WTC11 (cell line): ENCODE measurements at regions not wholly inside any gene's neighbourhood (a gene's known extent, or its start where the extent isn't known, plus 50 kb on each side); places are given as distances from the start of the nearest gene placed in this dataset.

Experiments
- ATAC-seq: fragments of 200-7000 bp; cut with Tn5 transposase; 2 replicates; pipeline ENCODE4 v1.10.0; 2021; ENCODE audit warnings: mild to moderate bottlenecking, moderate library complexity
- CTCF ChIA-PET: fragments of 300-600 bp; sonication (Branson Sonifier 250); formaldehyde crosslinking; loops from one replicate; lab custom pipeline; 2021; ENCODE audit warnings: antibody characterized with exemption; lab: Charles Lee
- POLR2A ChIA-PET: fragments of 350-600 bp; sonication (Branson Sonifier 250); formaldehyde crosslinking; loops from one replicate; lab custom pipeline; 2021; ENCODE audit warnings: antibody characterized with exemption; lab: Charles Lee
- DNase-seq: peaks from one replicate; pipeline ENCODE4 v3.0.0; 2021; ENCODE audit warnings: low spot score
- H3K27ac Mint-ChIP-seq: 2 replicates; pipeline ENCODE4 v1.8.0; 2021; ENCODE audit warnings: mixed read lengths
- H3K27me3 Mint-ChIP-seq: 2 replicates; pipeline ENCODE4 v1.8.0; 2021; ENCODE audit warnings: low read depth, mild to moderate bottlenecking, moderate library complexity, mixed read lengths
- H3K36me3 Mint-ChIP-seq: 2 replicates; pipeline ENCODE4 v1.8.0; 2021; ENCODE audit warnings: mixed read lengths
- H3K4me1 Mint-ChIP-seq: 2 replicates; pipeline ENCODE4 v1.8.0; 2022; ENCODE audit warnings: mixed read lengths
- H3K4me3 Mint-ChIP-seq: 2 replicates; pipeline ENCODE4 v1.8.0; 2021; ENCODE audit warnings: mild to moderate bottlenecking, moderate library complexity, mixed read lengths
- H3K9me3 Mint-ChIP-seq: 2 replicates; pipeline ENCODE4 v1.8.0; 2021; ENCODE audit warnings: mixed read lengths
- ATF1 ChIP-seq: sonication (generic); formaldehyde crosslinking; IDR thresholded peaks from 2 replicates; pipeline ENCODE4 v1.8.1; 2023; ENCODE audit warnings: mild to moderate bottlenecking, moderate library complexity, missing genetic modification reagents
- ATF2 ChIP-seq: sonication (generic); formaldehyde crosslinking; IDR thresholded peaks from 2 replicates; pipeline ENCODE4 v1.8.1; 2022; ENCODE audit warnings: low read depth, missing genetic modification reagents, borderline replicate concordance
- CBFB ChIP-seq: sonication (generic); formaldehyde crosslinking; IDR thresholded peaks from 2 replicates; pipeline ENCODE4 v1.8.1; 2022; ENCODE audit warnings: mild to moderate bottlenecking, low read depth, missing genetic modification reagents
- CREM ChIP-seq: sonication (generic); formaldehyde crosslinking; IDR thresholded peaks from 2 replicates; pipeline ENCODE4 v1.8.1; 2022; ENCODE audit warnings: mild to moderate bottlenecking, missing genetic modification reagents, moderate library complexity
- ELF4 ChIP-seq: sonication (generic); formaldehyde crosslinking; IDR thresholded peaks from 2 replicates; pipeline ENCODE4 v1.8.1; 2022; ENCODE audit warnings: low read depth, mild to moderate bottlenecking, moderate library complexity, missing genetic modification reagents
- FOXP1 ChIP-seq: sonication (generic); formaldehyde crosslinking; IDR thresholded peaks from 2 replicates; pipeline ENCODE4 v1.8.0; 2022; ENCODE audit warnings: missing genetic modification reagents, mild to moderate bottlenecking, moderate library complexity, borderline replicate concordance
- GRHL2 ChIP-seq: fragments of 250-450 bp; sonication (Bioruptor Pico); IDR thresholded peaks from 2 replicates; pipeline ENCODE4 v1.8.0; 2022; ENCODE audit warnings: mild to moderate bottlenecking, moderate library complexity; ENCODE audit not compliant: insufficient replicate concordance, severe bottlenecking
- GTF2I ChIP-seq: fragments of 250-450 bp; sonication (Bioruptor Pico); conservative IDR thresholded peaks from 2 replicates; pipeline ENCODE4 v1.4.0; 2021; ENCODE audit warnings: mild to moderate bottlenecking
- HMGXB4 ChIP-seq: sonication (generic); formaldehyde crosslinking; IDR thresholded peaks from 2 replicates; pipeline ENCODE4 v1.8.1; 2023; ENCODE audit warnings: mild to moderate bottlenecking, moderate library complexity, missing genetic modification reagents
- JUN ChIP-seq: sonication (generic); formaldehyde crosslinking; IDR thresholded peaks from 2 replicates; pipeline ENCODE4 v1.8.0; 2023; ENCODE audit warnings: mild to moderate bottlenecking, missing genetic modification reagents
- MYBL2 ChIP-seq: sonication (generic); formaldehyde crosslinking; IDR thresholded peaks from 2 replicates; pipeline ENCODE4 v1.8.1; 2023; ENCODE audit warnings: mild to moderate bottlenecking, moderate library complexity, missing genetic modification reagents
- NFYB ChIP-seq: sonication (generic); formaldehyde crosslinking; conservative IDR thresholded peaks from 2 replicates; pipeline ENCODE4 v1.8.0; 2022; ENCODE audit warnings: low read depth, missing genetic modification reagents
- RELA ChIP-seq: sonication (generic); formaldehyde crosslinking; IDR thresholded peaks from 2 replicates; pipeline ENCODE4 v1.8.1; 2022; ENCODE audit warnings: missing genetic modification reagents, mild to moderate bottlenecking, borderline replicate concordance
- SMAD4 ChIP-seq: sonication (generic); formaldehyde crosslinking; IDR thresholded peaks from 2 replicates; pipeline ENCODE4 v1.8.0; 2022; ENCODE audit warnings: mild to moderate bottlenecking, missing genetic modification reagents
- SP1 ChIP-seq: sonication (generic); formaldehyde crosslinking; conservative IDR thresholded peaks from 2 replicates; pipeline ENCODE4 v1.8.1; 2022; ENCODE audit warnings: missing genetic modification reagents
- TCF7 ChIP-seq: sonication (generic); formaldehyde crosslinking; IDR thresholded peaks from 2 replicates; pipeline ENCODE4 v1.8.0; 2022; ENCODE audit warnings: mild to moderate bottlenecking, low read depth, missing genetic modification reagents, moderate library complexity
- ZMAT4 ChIP-seq: fragments of 250-450 bp; sonication (Bioruptor Pico); IDR thresholded peaks from 2 replicates; pipeline ENCODE4 v1.9.0; 2021; ENCODE audit warnings: mild to moderate bottlenecking
- ZNF138 ChIP-seq: sonication (generic); formaldehyde crosslinking; conservative IDR thresholded peaks from 2 replicates; pipeline ENCODE4 v1.8.1; 2022; ENCODE audit warnings: mild to moderate bottlenecking, moderate library complexity, missing genetic modification reagents
- ZNF416 ChIP-seq: fragments of 250-450 bp; sonication (Bioruptor Pico); IDR thresholded peaks from 2 replicates; pipeline ENCODE4 v1.9.0; 2021; ENCODE audit warnings: mild to moderate bottlenecking, inconsistent platforms
- TF ChIP-seq, protein P1 (sequence below): sonication (generic); formaldehyde crosslinking; IDR thresholded peaks from 2 replicates; pipeline ENCODE4 v1.8.1; 2022; ENCODE audit warnings: mild to moderate bottlenecking, missing genetic modification reagents, moderate library complexity, borderline replicate concordance
- TF ChIP-seq, protein P2 (sequence below): fragments of 200-600 bp; IDR thresholded peaks from 2 replicates; pipeline ENCODE4 v1.8.0; 2022; ENCODE audit warnings: antibody characterized with exemption
- TF ChIP-seq, protein P3 (sequence below): sonication (generic); formaldehyde crosslinking; IDR thresholded peaks from 2 replicates; pipeline ENCODE4 v1.8.0; 2022; ENCODE audit warnings: mild to moderate bottlenecking, missing genetic modification reagents

DNA sequence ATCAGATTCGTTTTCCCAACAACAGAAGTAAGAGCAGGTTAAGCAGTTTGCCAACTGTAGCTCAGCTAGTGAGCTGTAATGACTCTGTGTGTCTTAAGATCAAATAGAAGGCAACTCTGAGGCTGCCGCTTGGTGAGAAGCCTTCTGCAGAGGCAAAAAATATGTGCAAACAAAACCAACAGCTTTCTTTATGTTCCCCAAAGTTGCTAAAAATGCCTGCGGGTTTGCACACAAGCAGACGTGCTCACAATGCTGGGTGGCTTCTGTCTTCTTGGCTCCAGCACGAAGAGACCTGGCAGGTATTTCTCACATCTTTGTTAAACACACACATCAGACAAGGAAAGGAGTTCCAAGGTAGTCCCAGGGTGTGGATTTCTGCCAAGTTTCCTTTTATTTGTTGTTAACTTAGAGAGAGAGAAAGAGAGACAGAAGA, 158.9 kb upstream of the JUN start:
- TF ChIP-seq FOXP1 (CRISPR knock-in tag) = no peak
- no peak for TF ChIP-seq CREM (CRISPR knock-in tag)
- no peak for TF ChIP-seq ZNF416 (CRISPR knock-in tag)
- TF ChIP-seq, protein P1, sequence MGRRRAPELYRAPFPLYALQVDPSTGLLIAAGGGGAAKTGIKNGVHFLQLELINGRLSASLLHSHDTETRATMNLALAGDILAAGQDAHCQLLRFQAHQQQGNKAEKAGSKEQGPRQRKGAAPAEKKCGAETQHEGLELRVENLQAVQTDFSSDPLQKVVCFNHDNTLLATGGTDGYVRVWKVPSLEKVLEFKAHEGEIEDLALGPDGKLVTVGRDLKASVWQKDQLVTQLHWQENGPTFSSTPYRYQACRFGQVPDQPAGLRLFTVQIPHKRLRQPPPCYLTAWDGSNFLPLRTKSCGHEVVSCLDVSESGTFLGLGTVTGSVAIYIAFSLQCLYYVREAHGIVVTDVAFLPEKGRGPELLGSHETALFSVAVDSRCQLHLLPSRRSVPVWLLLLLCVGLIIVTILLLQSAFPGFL (CRISPR knock-in tag) = no peak
- TF ChIP-seq, protein P2, sequence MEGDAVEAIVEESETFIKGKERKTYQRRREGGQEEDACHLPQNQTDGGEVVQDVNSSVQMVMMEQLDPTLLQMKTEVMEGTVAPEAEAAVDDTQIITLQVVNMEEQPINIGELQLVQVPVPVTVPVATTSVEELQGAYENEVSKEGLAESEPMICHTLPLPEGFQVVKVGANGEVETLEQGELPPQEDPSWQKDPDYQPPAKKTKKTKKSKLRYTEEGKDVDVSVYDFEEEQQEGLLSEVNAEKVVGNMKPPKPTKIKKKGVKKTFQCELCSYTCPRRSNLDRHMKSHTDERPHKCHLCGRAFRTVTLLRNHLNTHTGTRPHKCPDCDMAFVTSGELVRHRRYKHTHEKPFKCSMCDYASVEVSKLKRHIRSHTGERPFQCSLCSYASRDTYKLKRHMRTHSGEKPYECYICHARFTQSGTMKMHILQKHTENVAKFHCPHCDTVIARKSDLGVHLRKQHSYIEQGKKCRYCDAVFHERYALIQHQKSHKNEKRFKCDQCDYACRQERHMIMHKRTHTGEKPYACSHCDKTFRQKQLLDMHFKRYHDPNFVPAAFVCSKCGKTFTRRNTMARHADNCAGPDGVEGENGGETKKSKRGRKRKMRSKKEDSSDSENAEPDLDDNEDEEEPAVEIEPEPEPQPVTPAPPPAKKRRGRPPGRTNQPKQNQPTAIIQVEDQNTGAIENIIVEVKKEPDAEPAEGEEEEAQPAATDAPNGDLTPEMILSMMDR = no peak
- no peak for TF ChIP-seq JUN
- TF ChIP-seq NFYB (CRISPR knock-in tag) = no peak
- no peak for TF ChIP-seq RELA (CRISPR knock-in tag)
- TF ChIP-seq ATF2 (CRISPR knock-in tag) = no peak
- TF ChIP-seq GRHL2 (CRISPR knock-in tag) = no peak
- no peak for TF ChIP-seq TCF7 (CRISPR knock-in tag)
- TF ChIP-seq ELF4 = no peak
- no peak for TF ChIP-seq CBFB (CRISPR knock-in tag)
- no peak for TF ChIP-seq MYBL2 (CRISPR knock-in tag)
- no peak for TF ChIP-seq GTF2I (CRISPR knock-in tag)
- no peak for TF ChIP-seq SMAD4 (CRISPR knock-in tag)
- H3K27ac Mint-ChIP-seq = no peak overlapping the region
- no peaks in the 10 kb centered on the region for H3K36me3 Mint-ChIP-seq
- POLR2A ChIA-PET = no interaction called here
- CTCF ChIA-PET = no interaction called here
- no peaks in the 10 kb centered on the region; the same call in 1 of the 2 replicates for H3K27me3 Mint-ChIP-seq
- H3K4me1 Mint-ChIP-seq = no peaks in the 10 kb centered on the region
- DNase-seq (no peak), ATAC-seq (no peak)
- H3K4me3 Mint-ChIP-seq = no peak overlapping the region
- peaks cover 7% of the 10 kb centered on the region; the same call in 1 of the 2 replicates for H3K9me3 Mint-ChIP-seq

DNA sequence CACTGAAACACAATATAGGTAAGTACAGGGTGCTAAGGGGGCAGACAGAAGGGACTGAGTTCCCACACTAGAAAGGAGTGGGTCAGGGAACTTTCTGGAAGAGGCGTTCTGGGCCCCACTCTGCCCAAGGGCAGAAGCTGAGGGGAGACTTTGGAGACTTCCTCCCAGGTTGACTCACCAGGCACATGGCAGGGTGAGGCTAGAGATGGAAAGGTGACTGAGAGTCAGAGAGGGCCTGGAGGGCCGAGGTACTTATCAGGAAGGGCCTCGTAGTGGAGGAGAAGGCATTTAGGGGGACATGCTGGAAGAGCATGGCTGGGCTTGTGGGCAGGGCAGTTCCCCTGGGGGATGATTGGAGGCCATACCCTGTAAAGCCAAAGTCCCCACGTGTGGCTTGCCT, 159.9 kb upstream of the JUN start:
- no peaks in the 10 kb centered on the region for H3K4me1 Mint-ChIP-seq
- H3K9me3 Mint-ChIP-seq = peaks cover 7% of the 10 kb centered on the region; the same call in 1 of the 2 replicates
- DNase-seq = no peak
- CTCF ChIA-PET = no interaction called here
- no peak overlapping the region for H3K27ac Mint-ChIP-seq
- H3K36me3 Mint-ChIP-seq = no peaks in the 10 kb centered on the region
- no peak for ATAC-seq
- H3K27me3 Mint-ChIP-seq = peaks cover 4% of the 10 kb centered on the region; the same call in 1 of the 2 replicates
- TF ChIP-seq RELA (CRISPR knock-in tag) (no peak), HMGXB4 (CRISPR knock-in tag) (no peak), SMAD4 (CRISPR knock-in tag) (no peak), ATF1 (no peak), ZNF138 (no peak), ZMAT4 (no peak), SP1 (no peak)
- TF ChIP-seq, protein P3, sequence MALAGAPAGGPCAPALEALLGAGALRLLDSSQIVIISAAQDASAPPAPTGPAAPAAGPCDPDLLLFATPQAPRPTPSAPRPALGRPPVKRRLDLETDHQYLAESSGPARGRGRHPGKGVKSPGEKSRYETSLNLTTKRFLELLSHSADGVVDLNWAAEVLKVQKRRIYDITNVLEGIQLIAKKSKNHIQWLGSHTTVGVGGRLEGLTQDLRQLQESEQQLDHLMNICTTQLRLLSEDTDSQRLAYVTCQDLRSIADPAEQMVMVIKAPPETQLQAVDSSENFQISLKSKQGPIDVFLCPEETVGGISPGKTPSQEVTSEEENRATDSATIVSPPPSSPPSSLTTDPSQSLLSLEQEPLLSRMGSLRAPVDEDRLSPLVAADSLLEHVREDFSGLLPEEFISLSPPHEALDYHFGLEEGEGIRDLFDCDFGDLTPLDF = no peak
- POLR2A ChIA-PET = no interaction called here
- no peak overlapping the region for H3K4me3 Mint-ChIP-seq
